Stimulated activated effector memory CD8-positive, alpha-beta T cell treated with anti-CD3 and anti-CD28 coated beads, Interleukin-12 subunit alpha, Interleukin-12 subunit beta, amount 100 ng/mL, for 72 hours (primary cell): ENCODE measurements at regions not wholly inside any gene's neighbourhood (a gene's known extent, or its start where the extent isn't known, plus 50 kb on each side); places are given as distances from the start of the nearest gene placed in this dataset.

Source experiments
- ATAC-seq: fragments of 150-1000 bp; cut with Tn5 transposase; 2 replicates; pipeline ENCODE4 v1.10.0; 2021
- DNase-seq, 2 donors: peaks; one replicate each; pipeline ENCODE4 v3.0.0; 2021 to 2022; ENCODE audit warnings: low spot score in 2 of 2
- H3K27ac Mint-ChIP-seq: one replicate; pipeline ENCODE4 v1.8.0; 2022; ENCODE audit warnings: mild to moderate bottlenecking, mixed read lengths
- H3K36me3 Mint-ChIP-seq: one replicate; pipeline ENCODE4 v1.8.0; 2022; ENCODE audit warnings: mild to moderate bottlenecking, mixed read lengths
- H3K4me1 Mint-ChIP-seq: one replicate; pipeline ENCODE4 v1.8.0; 2022; ENCODE audit warnings: mixed read lengths
- H3K4me3 Mint-ChIP-seq: one replicate; pipeline ENCODE4 v1.8.0; 2022; ENCODE audit warnings: mild to moderate bottlenecking, mixed read lengths
- H3K9me3 Mint-ChIP-seq: one replicate; pipeline ENCODE4 v1.8.0; 2022; ENCODE audit warnings: mixed read lengths

DNA sequence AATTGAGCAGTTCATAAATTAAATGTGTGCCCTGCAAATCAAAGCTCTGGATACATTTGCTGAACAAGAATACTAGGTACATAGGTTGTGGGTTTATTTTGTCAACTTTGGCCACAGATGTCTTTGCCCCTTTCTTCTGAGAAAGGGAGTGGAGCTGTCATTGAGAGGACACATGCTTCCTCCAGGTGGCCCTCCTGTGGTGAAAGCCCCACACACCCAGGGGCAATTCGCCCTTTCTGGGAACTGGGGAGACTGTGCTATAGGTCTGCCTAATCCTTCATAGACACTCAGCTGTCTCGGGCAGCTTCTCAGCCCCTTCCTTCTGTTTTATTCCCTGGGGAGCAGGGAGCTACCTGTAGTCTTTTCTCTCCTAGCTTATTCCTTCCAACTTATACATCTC lies 605.7 kb upstream of the DPP6 start:
- no peaks in the 10 kb centered on the region for H3K4me1 Mint-ChIP-seq
- no peak for DNase-seq
- peaks cover 10% of the 10 kb centered on the region for H3K9me3 Mint-ChIP-seq
- no peak overlapping the region for H3K4me3 Mint-ChIP-seq
- no peak overlapping the region for H3K27ac Mint-ChIP-seq
- H3K36me3 Mint-ChIP-seq, result no peaks in the 10 kb centered on the region
- ATAC-seq, result no peak

DNA sequence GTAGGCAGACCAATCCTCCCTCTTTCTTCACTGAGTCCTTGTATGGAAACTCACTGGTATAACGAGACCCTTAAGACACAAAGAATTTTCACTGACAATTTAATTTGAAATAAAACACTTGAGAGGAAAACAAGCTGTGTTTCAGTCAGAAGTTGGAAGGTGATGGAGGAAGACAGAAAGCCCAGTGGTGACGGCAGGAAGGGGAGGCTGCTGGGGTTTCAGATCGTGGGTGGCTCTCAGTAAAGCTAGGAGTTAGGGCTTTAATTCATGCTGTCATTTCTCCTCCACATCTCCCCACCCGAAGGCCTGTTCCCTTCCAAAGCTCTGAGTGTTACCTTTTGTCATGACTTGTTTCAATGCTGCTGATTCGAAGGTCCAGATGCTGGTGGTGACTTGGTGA lies 605.2 kb upstream of the DPP6 start:
- Mint-ChIP-seq H3K4me3 (no peak overlapping the region), H3K27ac (no peak overlapping the region), H3K9me3 (peaks cover 10% of the 10 kb centered on the region), H3K4me1 (no peaks in the 10 kb centered on the region), H3K36me3 (no peaks in the 10 kb centered on the region)
- ATAC-seq (no peak), DNase-seq (no peak)

GRCh38 chr7:153452661-153453060 lies 599.5 kb upstream of the DPP6 start:
- Mint-ChIP-seq H3K4me3 (no peak overlapping the region), H3K27ac (no peak overlapping the region), H3K9me3 (peaks cover 13% of the 10 kb centered on the region), H3K36me3 (no peaks in the 10 kb centered on the region), H3K4me1 (no peaks in the 10 kb centered on the region)
- ATAC-seq (no peak), DNase-seq (no peak)

DNA sequence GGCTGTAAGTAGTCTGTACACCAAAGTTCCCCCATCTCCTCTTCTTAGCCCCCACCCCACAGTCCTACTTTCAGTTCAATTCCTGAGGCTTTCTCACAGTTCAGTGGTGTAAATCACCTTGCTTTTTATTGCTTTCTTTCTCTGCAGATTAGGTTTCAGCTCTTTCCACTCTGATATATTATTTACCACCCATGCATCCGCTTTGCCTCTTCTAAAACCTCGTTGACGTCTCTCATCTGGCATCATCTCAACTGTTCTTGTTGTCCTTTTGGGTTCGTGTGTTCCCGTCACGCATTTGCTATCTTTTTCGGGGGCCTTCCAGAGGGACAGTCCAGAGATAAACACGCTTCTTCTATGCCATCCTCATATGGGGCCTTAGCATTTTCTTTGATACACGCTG lies 597.9 kb upstream of the DPP6 start:
- no peaks in the 10 kb centered on the region for H3K4me1 Mint-ChIP-seq
- DNase-seq (no peak), ATAC-seq (no peak)
- no peaks in the 10 kb centered on the region for H3K36me3 Mint-ChIP-seq
- no peak overlapping the region for H3K27ac Mint-ChIP-seq
- no peak overlapping the region for H3K4me3 Mint-ChIP-seq
- peaks cover 13% of the 10 kb centered on the region for H3K9me3 Mint-ChIP-seq

GRCh38 chr7:153457746-153458145 lies 594.5 kb upstream of the DPP6 start:
- H3K4me3 Mint-ChIP-seq, result no peak overlapping the region
- ATAC-seq (no peak), DNase-seq (no peak)
- no peaks in the 10 kb centered on the region for H3K36me3 Mint-ChIP-seq
- no peak overlapping the region for H3K27ac Mint-ChIP-seq
- H3K4me1 Mint-ChIP-seq, result no peaks in the 10 kb centered on the region
- peaks cover 13% of the 10 kb centered on the region for H3K9me3 Mint-ChIP-seq

DNA sequence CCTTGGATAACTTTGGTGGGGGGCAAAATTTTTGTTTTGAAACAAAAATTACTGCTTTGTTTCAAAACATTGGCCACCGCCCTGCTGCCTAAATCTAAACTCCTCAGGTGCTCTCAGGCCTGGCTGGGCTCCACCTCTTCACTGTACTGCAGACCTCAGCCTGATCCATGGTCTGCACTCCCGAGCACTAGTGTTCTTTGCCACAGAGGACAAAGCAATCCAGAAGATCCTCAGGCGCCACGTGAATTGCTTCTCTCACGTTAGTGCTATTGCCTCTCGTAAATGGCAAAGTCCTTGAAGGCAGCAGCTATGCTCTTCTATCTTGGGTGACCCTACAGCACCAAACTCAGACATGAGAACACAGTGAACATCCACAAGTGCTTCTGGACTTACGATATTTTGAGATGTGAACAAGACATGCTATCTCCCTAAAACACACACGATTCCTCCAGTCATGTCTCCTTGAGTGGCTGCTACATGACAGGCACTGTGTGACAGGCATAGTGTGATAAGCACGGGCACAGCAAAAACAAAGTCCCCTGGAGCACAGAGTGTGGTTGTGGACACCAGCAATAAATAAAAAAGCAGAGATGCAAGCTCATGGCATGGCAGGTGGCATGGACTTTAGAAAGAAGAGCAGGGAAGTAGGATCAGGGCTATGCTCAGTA lies 582.1 kb upstream of the DPP6 start:
- H3K27ac Mint-ChIP-seq, result no peak overlapping the region
- ATAC-seq, result no peak
- peaks cover 7% of the 10 kb centered on the region for H3K9me3 Mint-ChIP-seq
- H3K36me3 Mint-ChIP-seq, result no peaks in the 10 kb centered on the region
- H3K4me1 Mint-ChIP-seq, result no peaks in the 10 kb centered on the region
- no peak for DNase-seq
- H3K4me3 Mint-ChIP-seq, result no peak overlapping the region

- Mint-ChIP-seq H3K9me3 (peaks cover 7% of the 10 kb centered on the region), H3K4me3 (no peak overlapping the region), H3K27ac (no peak overlapping the region), H3K36me3 (no peaks in the 10 kb centered on the region), H3K4me1 (no peaks in the 10 kb centered on the region)
- no peak for DNase-seq
- no peak for ATAC-seq
These were observed 579.7 kb upstream of the DPP6 start for GRCh38 chr7:153472516-153472915.

- Mint-ChIP-seq H3K36me3 (no peaks in the 10 kb centered on the region), H3K4me1 (no peaks in the 10 kb centered on the region), H3K9me3 (peaks cover 7% of the 10 kb centered on the region), H3K27ac (no peak overlapping the region), H3K4me3 (no peak overlapping the region)
- ATAC-seq (no peak), DNase-seq (no peak)
These were observed 579.0 kb upstream of the DPP6 start for GRCh38 chr7:153473185-153473584.

DNA sequence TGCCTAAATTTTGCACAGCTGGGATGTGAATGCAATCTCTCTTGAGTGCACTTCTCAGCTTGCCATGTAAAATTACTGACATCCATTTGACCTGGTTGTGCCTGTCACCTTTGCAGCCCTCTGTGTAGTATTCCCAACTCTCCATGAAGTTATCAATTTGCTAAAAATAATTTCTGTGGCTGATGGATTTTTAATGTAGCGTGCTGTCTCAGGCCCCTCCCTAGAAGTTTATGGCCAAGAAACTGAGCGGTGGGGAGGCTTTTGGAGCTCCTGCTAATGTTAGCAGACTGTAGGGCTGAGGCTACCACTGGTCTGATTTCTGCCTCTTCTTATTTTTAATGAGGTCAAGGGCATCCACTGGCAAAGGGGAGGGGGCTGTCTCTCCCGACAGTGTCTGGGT lies 577.0 kb upstream of the DPP6 start:
- Mint-ChIP-seq H3K27ac (no peak overlapping the region), H3K9me3 (peaks cover 10% of the 10 kb centered on the region), H3K4me3 (no peak overlapping the region), H3K36me3 (no peaks in the 10 kb centered on the region), H3K4me1 (no peaks in the 10 kb centered on the region)
- ATAC-seq, result no peak
- DNase-seq, result no peak

- ATAC-seq, result no peak
- no peaks in the 10 kb centered on the region for H3K4me1 Mint-ChIP-seq
These were observed 576.0 kb upstream of the DPP6 start for GRCh38 chr7:153476166-153476565.

DNA sequence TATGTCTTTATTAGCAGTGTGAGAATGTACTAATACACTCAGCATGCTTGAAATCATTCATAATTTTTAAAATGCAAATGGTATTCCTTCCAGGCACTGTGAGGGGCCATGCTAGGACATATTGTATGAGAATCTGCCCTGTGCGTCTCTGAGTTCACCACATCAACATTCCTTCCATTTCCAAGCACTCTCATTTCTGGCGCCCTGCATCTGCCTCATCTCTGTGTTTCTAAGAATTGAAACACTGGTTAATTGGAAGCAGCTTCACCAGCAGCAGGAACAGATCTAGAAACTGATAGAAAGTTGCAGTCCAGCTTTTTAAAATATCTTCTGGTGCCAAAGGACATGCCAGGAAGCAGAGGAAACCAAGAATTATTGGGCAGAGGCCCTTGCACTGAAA lies 555.9 kb upstream of the DPP6 start:
- DNase-seq (no peak), ATAC-seq (no peak)
- Mint-ChIP-seq H3K4me3 (no peak overlapping the region), H3K36me3 (no peaks in the 10 kb centered on the region), H3K4me1 (no peaks in the 10 kb centered on the region), H3K9me3 (peaks cover 7% of the 10 kb centered on the region), H3K27ac (no peak overlapping the region)

More at GRCh38 chr7:153476166-153476565, 576.0 kb upstream of the DPP6 start:
- H3K9me3 Mint-ChIP-seq, result peaks cover 5% of the 10 kb centered on the region
- H3K4me3 Mint-ChIP-seq, result no peak overlapping the region
- H3K36me3 Mint-ChIP-seq, result no peaks in the 10 kb centered on the region
- no peak overlapping the region for H3K27ac Mint-ChIP-seq
- no peak for DNase-seq

DNA sequence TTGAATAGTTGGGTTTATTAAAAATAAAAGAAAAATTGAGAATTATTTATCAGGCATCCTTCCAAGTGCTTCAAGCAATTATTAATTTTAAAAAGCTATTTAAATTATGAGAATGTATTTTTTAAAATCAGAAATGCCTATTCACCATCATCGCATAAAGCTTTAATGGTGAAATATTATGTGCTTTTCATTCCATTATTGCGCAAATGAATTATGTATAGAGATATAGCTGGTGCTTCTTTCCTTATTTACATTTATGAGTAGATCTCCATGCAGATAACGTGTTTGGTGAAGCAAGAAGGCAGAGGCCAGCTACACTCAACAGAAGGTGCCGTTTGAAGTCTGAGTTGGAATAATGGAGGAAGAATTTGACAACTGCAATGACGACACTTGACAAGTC lies 549.1 kb upstream of the DPP6 start:
- Mint-ChIP-seq H3K9me3 (peaks cover 4% of the 10 kb centered on the region), H3K4me1 (no peaks in the 10 kb centered on the region), H3K4me3 (no peak overlapping the region), H3K36me3 (no peaks in the 10 kb centered on the region), H3K27ac (no peak overlapping the region)
- no peak for ATAC-seq
- DNase-seq, result no peak

DNA sequence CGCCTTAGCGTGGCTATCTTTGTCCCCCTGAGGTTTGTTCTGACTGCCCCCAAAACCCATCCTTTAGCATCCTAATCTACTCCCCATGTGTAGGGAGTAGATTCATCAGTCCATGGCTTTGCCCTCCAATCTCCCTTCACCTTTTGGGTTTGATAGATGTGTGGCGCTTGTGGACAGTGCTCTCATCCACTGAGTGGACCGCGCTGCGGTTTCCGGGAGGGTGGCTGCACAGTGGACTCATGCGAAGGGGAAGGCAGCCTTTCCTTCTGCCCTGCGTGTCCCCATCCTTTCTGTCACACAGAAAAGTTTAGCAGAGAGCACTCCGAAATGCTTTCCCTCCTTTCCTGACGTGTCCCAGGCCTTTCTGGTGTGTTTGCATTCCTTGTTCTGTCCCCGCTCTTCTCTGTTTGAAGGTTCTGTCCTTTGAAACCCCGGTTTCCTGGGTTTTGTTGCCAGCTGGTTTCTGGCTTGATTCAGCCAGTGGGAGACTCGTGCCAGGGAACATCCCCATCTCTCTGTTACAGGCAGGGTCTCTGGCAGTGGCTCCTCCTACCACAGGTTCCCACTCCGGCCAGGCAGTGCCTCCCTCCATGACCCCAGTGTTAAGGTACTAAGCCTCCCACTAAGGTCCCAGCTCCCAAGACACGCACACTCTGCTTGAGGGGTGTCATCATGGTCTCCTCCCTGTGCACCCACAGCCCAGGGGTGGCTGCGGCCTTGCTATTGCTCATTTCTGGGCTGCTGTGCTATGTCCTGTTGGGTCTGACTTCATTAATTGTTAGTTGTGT lies 547.7 kb upstream of the DPP6 start:
- Mint-ChIP-seq H3K9me3 (peaks cover 4% of the 10 kb centered on the region), H3K4me3 (no peak overlapping the region), H3K4me1 (no peaks in the 10 kb centered on the region), H3K36me3 (no peaks in the 10 kb centered on the region), H3K27ac (no peak overlapping the region)
- ATAC-seq, result peak; percentile 24
- DNase-seq, result no peak

- H3K4me3 Mint-ChIP-seq, result no peak overlapping the region
- no peaks in the 10 kb centered on the region for H3K4me1 Mint-ChIP-seq
- H3K9me3 Mint-ChIP-seq, result peaks cover 7% of the 10 kb centered on the region
- no peaks in the 10 kb centered on the region for H3K36me3 Mint-ChIP-seq
- DNase-seq, result no peak
- no peak for ATAC-seq
- H3K27ac Mint-ChIP-seq, result no peak overlapping the region
These were observed 544.3 kb upstream of the DPP6 start for GRCh38 chr7:153507885-153508284.

DNA sequence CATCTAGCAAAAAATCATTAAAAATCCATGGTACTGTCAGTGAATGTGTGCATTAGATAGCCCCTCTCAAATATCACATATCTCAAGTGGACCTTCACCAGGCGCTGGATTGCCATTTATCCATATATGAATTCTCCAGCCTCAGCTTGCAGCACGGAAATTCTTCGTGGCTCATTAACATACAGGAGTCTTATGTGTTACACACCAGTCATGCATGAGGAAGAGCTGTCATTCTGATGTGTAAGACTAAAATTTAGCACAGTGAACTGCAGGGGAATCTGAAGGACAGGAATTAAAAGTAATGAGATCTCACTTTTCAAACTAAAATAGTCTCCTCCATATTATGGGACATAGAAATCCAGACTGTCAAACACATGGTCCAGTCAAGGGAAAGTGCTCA lies 542.4 kb upstream of the DPP6 start:
- DNase-seq (no peak), ATAC-seq (no peak)
- H3K4me1 Mint-ChIP-seq, result no peaks in the 10 kb centered on the region
- H3K27ac Mint-ChIP-seq, result no peak overlapping the region
- peaks cover 7% of the 10 kb centered on the region for H3K9me3 Mint-ChIP-seq
- no peak overlapping the region for H3K4me3 Mint-ChIP-seq
- H3K36me3 Mint-ChIP-seq, result no peaks in the 10 kb centered on the region

DNA sequence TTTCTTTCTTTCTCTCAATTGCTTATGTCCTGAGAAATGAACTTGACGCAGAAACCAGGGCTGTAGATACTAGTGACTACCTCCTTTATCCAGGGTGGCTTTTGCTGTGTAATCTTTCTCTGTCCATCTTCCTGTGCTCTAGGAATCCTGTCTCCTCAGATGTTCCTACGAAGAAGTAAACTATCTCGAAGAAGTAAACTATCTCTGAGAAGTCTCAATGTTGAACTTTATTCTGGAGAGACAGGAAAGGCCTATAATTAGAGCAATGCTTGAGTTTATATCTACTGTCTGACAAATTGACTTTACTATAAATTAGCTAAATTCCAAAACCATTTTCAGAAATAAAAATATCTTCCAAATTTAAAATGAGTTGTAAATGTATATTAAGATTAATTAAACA lies 541.5 kb upstream of the DPP6 start:
- DNase-seq (no peak), ATAC-seq (no peak)
- no peak overlapping the region for H3K4me3 Mint-ChIP-seq
- H3K4me1 Mint-ChIP-seq, result no peaks in the 10 kb centered on the region
- H3K9me3 Mint-ChIP-seq, result peaks cover 10% of the 10 kb centered on the region
- no peak overlapping the region for H3K27ac Mint-ChIP-seq
- no peaks in the 10 kb centered on the region for H3K36me3 Mint-ChIP-seq
